Endodermal cell (in vitro differentiated cells): ENCODE measurements at regions not wholly inside any gene's neighbourhood (a gene's known extent, or its start where the extent isn't known, plus 50 kb on each side); places are given as distances from the start of the nearest gene placed in this dataset.
"Not testable (repeated sequence)": the region's sequence is repeated elsewhere in the genome, so short reads cannot be mapped to it uniquely, and the experiment has no call there.

Experiments
- DNase-seq: peaks from one replicate; pipeline ENCODE4 v3.0.0-alpha.2; 2017
- H3K27ac ChIP-seq: 2 replicates; pipeline ENCODE4 v1.5.1; 2013; ENCODE audit warnings: mild to moderate bottlenecking, low read depth, low read length, moderate library complexity
- H3K27me3 ChIP-seq: 2 replicates; pipeline ENCODE4 v1.6.1; 2013; ENCODE audit warnings: mild to moderate bottlenecking, low read length, moderate library complexity; ENCODE audit not compliant: insufficient read depth, control insufficient read depth, poor library complexity, severe bottlenecking
- H3K36me3 ChIP-seq: 2 replicates; pipeline ENCODE4 v1.7.0; 2013; ENCODE audit warnings: mild to moderate bottlenecking, low read length, moderate library complexity; ENCODE audit not compliant: control insufficient read depth, insufficient read depth
- H3K4me1 ChIP-seq: one replicate; pipeline ENCODE4 v1.7.0; 2013; ENCODE audit warnings: low read length; ENCODE audit not compliant: control insufficient read depth, insufficient read depth
- H3K4me3 ChIP-seq: 2 replicates; pipeline ENCODE4 v1.5.1; 2013; ENCODE audit warnings: mild to moderate bottlenecking, low read length, moderate library complexity
- H3K9ac ChIP-seq: 2 replicates; pipeline ENCODE4 v1.6.1; 2013; ENCODE audit warnings: mild to moderate bottlenecking, low read length, moderate library complexity; ENCODE audit not compliant: poor library complexity, severe bottlenecking; ENCODE audit errors: extremely low read depth
- H3K9me3 ChIP-seq: 2 replicates; pipeline ENCODE4 v1.6.1; 2013; ENCODE audit warnings: mild to moderate bottlenecking, low read length, moderate library complexity; ENCODE audit not compliant: control insufficient read depth
- H3K27ac Mint-ChIP-seq: 2 replicates; pipeline ENCODE4 v1.8.0; 2020; ENCODE audit warnings: mixed read lengths
- H3K27me3 Mint-ChIP-seq: 2 replicates; pipeline ENCODE4 v1.8.0; 2021; ENCODE audit warnings: mild to moderate bottlenecking, mixed read lengths; ENCODE audit not compliant: insufficient read depth
- H3K36me3 Mint-ChIP-seq: 2 replicates; pipeline ENCODE4 v1.8.0; 2020; ENCODE audit warnings: low read depth, mixed read lengths
- H3K4me1 Mint-ChIP-seq: 2 replicates; pipeline ENCODE4 v1.8.0; 2020; ENCODE audit warnings: mixed read lengths
- H3K4me3 Mint-ChIP-seq: 2 replicates; pipeline ENCODE4 v1.8.0; 2020; ENCODE audit warnings: mild to moderate bottlenecking, moderate library complexity, mixed read lengths
- H3K9me3 Mint-ChIP-seq: 2 replicates; pipeline ENCODE4 v1.8.0; 2020; ENCODE audit warnings: mild to moderate bottlenecking, mixed read lengths
- CTCF ChIP-seq: fragments of 200-600 bp; sonication (generic); conservative IDR thresholded peaks from 2 replicates; pipeline ENCODE4 v1.5.0; 2021; ENCODE audit warnings: antibody characterized with exemption, mild to moderate bottlenecking
- WGBS, 2 experiments: methylation state at CpG; one replicate each; pipeline versions ENCODE4 v1.1.5 to v1.1.7; 2013; ENCODE audit warnings: missing lambda C conversion rate in 2 of 2, mixed read lengths in 1 of 2; ENCODE audit not compliant: insufficient coverage in 1 of 2, insufficient read length in 1 of 2; 5-methylcytosine and 5-hydroxymethylcytosine counted together

GRCh38 chr13:46455924-46456323 is 68.9 kb upstream of the RUBCNL start:
- peak; percentile 65 for TF ChIP-seq CTCF
- H3K36me3 ChIP-seq, H3K4me1 Mint-ChIP-seq, H3K27me3 Mint-ChIP-seq, H3K9ac ChIP-seq, H3K4me3 Mint-ChIP-seq, H3K4me1 ChIP-seq, H3K9me3 Mint-ChIP-seq, H3K9me3 ChIP-seq, H3K4me3 ChIP-seq, H3K27me3 ChIP-seq, H3K36me3 Mint-ChIP-seq, H3K27ac Mint-ChIP-seq, H3K27ac ChIP-seq: not testable (repeated sequence)
- peak; percentile 83 for DNase-seq
- WGBS, 2 experiments: 100% methylated on average over 1 of the region's 4 CpGs; no CpG with 5 or more reads in 1 of the 2 experiments

- H3K4me3 ChIP-seq, H3K36me3 ChIP-seq, H3K9me3 Mint-ChIP-seq, H3K4me1 Mint-ChIP-seq, H3K27me3 ChIP-seq, H3K36me3 Mint-ChIP-seq, H3K27me3 Mint-ChIP-seq, H3K4me1 ChIP-seq, H3K27ac ChIP-seq, H3K9me3 ChIP-seq, H3K4me3 Mint-ChIP-seq, DNase-seq, H3K27ac Mint-ChIP-seq, H3K9ac ChIP-seq: not testable (repeated sequence)
- 80 to 98% methylated on average over 1 to 2 of the region's 3 CpGs for WGBS, 2 experiments
These were observed 64.1 kb upstream of the RUBCNL start for GRCh38 chr13:46451145-46451544.

GRCh38 chr13:46449949-46450348 is 62.9 kb upstream of the RUBCNL start:
- not testable (repeated sequence) for H3K9ac ChIP-seq, H3K4me3 Mint-ChIP-seq, H3K36me3 Mint-ChIP-seq, H3K9me3 Mint-ChIP-seq, H3K27ac ChIP-seq, H3K27me3 ChIP-seq, H3K9me3 ChIP-seq, H3K27me3 Mint-ChIP-seq, H3K36me3 ChIP-seq, H3K27ac Mint-ChIP-seq, H3K4me3 ChIP-seq, H3K4me1 Mint-ChIP-seq, DNase-seq, H3K4me1 ChIP-seq
- WGBS, 2 experiments: 86% methylated on average over 1 of the region's 2 CpGs; no CpG with 5 or more reads in 1 of the 2 experiments

- H3K27ac ChIP-seq, H3K4me1 Mint-ChIP-seq, H3K4me1 ChIP-seq, H3K9me3 Mint-ChIP-seq, H3K4me3 ChIP-seq, H3K9me3 ChIP-seq, DNase-seq, H3K27me3 Mint-ChIP-seq, H3K27ac Mint-ChIP-seq, H3K36me3 Mint-ChIP-seq, H3K4me3 Mint-ChIP-seq, H3K36me3 ChIP-seq, H3K27me3 ChIP-seq, H3K9ac ChIP-seq: not testable (repeated sequence)
- no CpG with 5 or more reads among the region's 4 CpGs for WGBS, 2 experiments
These were observed 61.1 kb upstream of the RUBCNL start for GRCh38 chr13:46448148-46448547.

- H3K9me3 ChIP-seq, H3K27ac Mint-ChIP-seq, H3K27me3 Mint-ChIP-seq, H3K9me3 Mint-ChIP-seq, H3K9ac ChIP-seq, H3K27me3 ChIP-seq, H3K4me1 ChIP-seq, H3K27ac ChIP-seq, H3K4me3 Mint-ChIP-seq, H3K36me3 Mint-ChIP-seq, H3K36me3 ChIP-seq, H3K4me3 ChIP-seq, H3K4me1 Mint-ChIP-seq: not testable (repeated sequence)
- 96% methylated on average over 15 to 39 of the region's 40 CpGs for WGBS, 2 experiments
- DNase-seq: peak; percentile 48
These were observed 50.9 kb upstream of the RUBCNL start for GRCh38 chr13:46437808-46438404.
